Astrocyte of the spinal cord (primary cell): ENCODE measurements at regions not wholly inside any gene's neighbourhood (a gene's known extent, or its start where the extent isn't known, plus 50 kb on each side); places are given as distances from the start of the nearest gene placed in this dataset.

Experiments
- DNase-seq: peaks from one replicate; pipeline ENCODE4 v3.0.0; 2011; ENCODE audit warnings: low read depth, low spot score
- H3K4me3 ChIP-seq: 2 replicates; pipeline ENCODE4 v1.5.1; 2011; ENCODE audit warnings: low read depth, mild to moderate bottlenecking, low read length, moderate library complexity
- in situ Hi-C: cut with HindIII; loops from 2 replicates; pipeline ENCODE4 v1.10.0; 2017; ENCODE audit warnings: low sequenced_read_pairs
- TF ChIP-seq, protein P1 (sequence below): IDR thresholded peaks from 2 replicates; pipeline ENCODE4 v1.5.1; 2012; ENCODE audit warnings: low read depth, mild to moderate bottlenecking, low read length, inconsistent platforms

GRCh38 chr2:60095903-60096302 lies 457.6 kb downstream of the BCL11A start:
- in situ Hi-C loops, result no loop called here
- no peak overlapping the region for H3K4me3 ChIP-seq
- DNase-seq, result no peak
- TF ChIP-seq, protein P1, sequence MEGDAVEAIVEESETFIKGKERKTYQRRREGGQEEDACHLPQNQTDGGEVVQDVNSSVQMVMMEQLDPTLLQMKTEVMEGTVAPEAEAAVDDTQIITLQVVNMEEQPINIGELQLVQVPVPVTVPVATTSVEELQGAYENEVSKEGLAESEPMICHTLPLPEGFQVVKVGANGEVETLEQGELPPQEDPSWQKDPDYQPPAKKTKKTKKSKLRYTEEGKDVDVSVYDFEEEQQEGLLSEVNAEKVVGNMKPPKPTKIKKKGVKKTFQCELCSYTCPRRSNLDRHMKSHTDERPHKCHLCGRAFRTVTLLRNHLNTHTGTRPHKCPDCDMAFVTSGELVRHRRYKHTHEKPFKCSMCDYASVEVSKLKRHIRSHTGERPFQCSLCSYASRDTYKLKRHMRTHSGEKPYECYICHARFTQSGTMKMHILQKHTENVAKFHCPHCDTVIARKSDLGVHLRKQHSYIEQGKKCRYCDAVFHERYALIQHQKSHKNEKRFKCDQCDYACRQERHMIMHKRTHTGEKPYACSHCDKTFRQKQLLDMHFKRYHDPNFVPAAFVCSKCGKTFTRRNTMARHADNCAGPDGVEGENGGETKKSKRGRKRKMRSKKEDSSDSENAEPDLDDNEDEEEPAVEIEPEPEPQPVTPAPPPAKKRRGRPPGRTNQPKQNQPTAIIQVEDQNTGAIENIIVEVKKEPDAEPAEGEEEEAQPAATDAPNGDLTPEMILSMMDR, result no peak

DNA sequence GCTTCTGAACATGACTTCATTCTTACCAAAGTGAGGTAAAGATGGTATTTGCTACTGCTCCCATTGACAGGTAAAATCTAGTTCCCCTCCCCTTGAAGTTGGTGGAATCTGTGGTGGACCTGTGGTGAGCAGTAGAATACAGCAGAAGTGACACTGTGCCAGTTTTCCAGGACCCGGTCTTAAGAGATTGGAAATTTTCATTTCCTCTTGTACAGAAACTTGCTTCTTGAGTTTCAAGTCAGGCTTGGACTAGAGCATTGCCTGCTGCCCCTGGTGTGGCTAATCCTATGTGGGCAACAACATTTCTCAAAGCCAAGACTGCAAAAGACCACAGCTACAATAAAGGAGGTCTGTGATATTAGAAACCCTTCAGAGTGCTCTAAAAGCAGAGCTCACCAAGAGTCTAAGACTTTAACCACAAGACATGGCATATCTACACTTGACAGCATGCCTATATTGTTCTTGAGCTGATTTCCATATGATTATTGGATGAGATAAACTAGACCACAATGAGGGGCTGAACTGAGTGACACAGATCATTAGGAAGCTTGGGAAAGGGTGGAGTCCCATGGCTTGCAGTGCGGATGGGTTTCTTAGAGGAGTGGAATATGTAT lies 458.1 kb downstream of the BCL11A start:
- in situ Hi-C loops, result no loop called here
- H3K4me3 ChIP-seq, result no peak overlapping the region
- TF ChIP-seq, protein P1, result no peak
- DNase-seq, result no peak

DNA sequence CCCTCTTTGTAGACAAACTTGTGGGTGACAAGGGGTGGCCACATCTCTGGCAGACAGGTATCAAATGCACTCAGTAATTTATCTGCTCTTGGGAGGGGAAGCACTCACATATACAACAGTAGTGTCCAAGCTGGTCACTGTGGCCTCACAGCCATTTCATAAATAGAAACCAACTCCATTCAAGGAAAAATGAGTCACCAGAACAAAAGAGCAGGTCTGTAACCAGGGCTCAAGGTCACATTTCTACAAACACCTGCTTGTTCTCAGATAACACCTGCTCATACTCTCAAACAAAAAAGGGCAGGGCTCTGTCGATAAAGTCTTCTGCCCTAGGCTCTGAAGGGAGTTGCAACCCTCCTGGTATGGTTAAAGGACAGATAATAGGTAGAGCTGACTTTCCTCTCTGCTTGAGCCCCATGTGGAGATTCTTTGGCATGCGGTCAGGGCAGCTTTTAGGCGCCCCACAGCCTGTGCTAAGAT lies 459.0 kb downstream of the BCL11A start:
- TF ChIP-seq, protein P1, result no peak
- DNase-seq, result no peak
- in situ Hi-C loops, result no loop called here
- H3K4me3 ChIP-seq, result no peak overlapping the region

- in situ Hi-C loops, result no loop called here
- H3K4me3 ChIP-seq, result no peak overlapping the region
- TF ChIP-seq, protein P1, result no peak
- DNase-seq, result no peak
Observed at GRCh38 chr2:60092781-60093180, 460.7 kb downstream of the BCL11A start.

DNA sequence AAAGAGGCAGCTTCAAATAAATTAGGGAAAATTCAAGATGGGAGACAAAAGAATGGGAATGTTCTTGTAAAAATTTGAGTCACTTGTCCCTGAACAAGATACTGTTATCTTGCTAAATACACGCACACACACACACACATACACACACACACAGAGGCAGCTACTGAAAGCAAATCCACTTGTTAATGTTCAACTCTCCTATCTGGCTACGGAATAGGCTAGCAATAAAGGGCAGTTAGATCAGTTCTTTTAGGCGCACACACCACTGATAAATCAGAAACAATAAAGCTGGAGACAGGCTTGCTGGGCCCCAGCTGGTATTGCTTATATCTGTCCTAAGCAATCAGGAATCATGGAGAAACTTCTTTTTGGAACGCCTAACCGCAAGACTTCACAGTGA lies 461.6 kb downstream of the BCL11A start:
- H3K4me3 ChIP-seq, result no peak overlapping the region
- no peak for DNase-seq
- TF ChIP-seq, protein P1, result no peak
- in situ Hi-C loops, result no loop called here

GRCh38 chr2:60091266-60091665 lies 462.2 kb downstream of the BCL11A start:
- in situ Hi-C loops, result no loop called here
- DNase-seq, result no peak
- no peak overlapping the region for H3K4me3 ChIP-seq
- TF ChIP-seq, protein P1, result no peak
